ENCODE measurements at regions not wholly inside any gene's neighbourhood (a gene's known extent, or its start where the extent isn't known, plus 50 kb on each side); places are given as distances from the start of the nearest gene placed in this dataset.

DNA sequence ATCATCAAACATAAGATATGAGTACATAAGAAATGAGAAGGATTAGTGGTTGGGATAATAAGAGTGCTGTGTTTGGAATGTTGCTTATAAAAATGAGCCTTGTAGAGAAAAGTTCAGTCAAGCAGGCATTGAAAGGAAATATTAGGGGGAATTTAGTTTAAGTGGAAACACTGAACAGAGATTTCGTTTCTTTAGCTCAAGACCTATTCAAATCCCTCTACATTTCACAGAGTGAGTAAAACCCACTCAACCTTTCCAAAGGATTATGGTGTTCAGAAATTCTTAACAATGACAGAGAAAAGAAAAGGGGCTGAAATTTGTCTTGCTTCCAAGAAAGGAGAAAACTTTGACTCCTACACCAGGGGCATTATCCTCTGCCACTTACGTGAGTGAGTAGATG is 1072.4 kb upstream of the LCORL start:
- Histone ChIP-seq H2AFZ (ENCODE audit: low read depth) (no peak overlapping the region), H3K36me3 (replicated peaks in 1 of 2; ENCODE audit: control insufficient read depth in 1 of 2, insufficient read depth in 2 of 2, low read length in 1 of 2) (no peaks in the 10 kb centered on the region), H3K4me1 (ENCODE audit: control insufficient read depth in 1 of 2, insufficient read depth in 2 of 2, low read depth in 1 of 2, low read length in 1 of 2) (no peaks in the 10 kb centered on the region), H3K9me2 (no peaks in the 10 kb centered on the region), H3K9ac (no peak overlapping the region), H4K20me1 (ENCODE audit: insufficient read depth) (no peaks in the 10 kb centered on the region), H3K79me2 (ENCODE audit: insufficient read depth) (no peaks in the 10 kb centered on the region), H3F3A (replicated peaks; ENCODE audit: insufficient read depth) (no peaks in the 10 kb centered on the region), H3K27me3 (ENCODE audit: insufficient read depth) (no peaks in the 10 kb centered on the region), H3K27ac (ENCODE audit: low read depth in 2 of 2, low read length in 1 of 2) (no peak overlapping the region), H3K9me3 (no peaks in the 10 kb centered on the region), H3K4me2 (no peak overlapping the region), H3K4me3 (ENCODE audit: low read depth in 2 of 2, low read length in 1 of 2) (no peak overlapping the region)
- no peak for TF ChIP-seq JUND (IDR thresholded peaks at IDR 0.05)
- TF ChIP-seq RCOR1 (IDR thresholded peaks at IDR 0.05; ENCODE audit: low read length): no peak
- TF ChIP-seq TAF1 (IDR thresholded peaks at IDR 0.05; ENCODE audit: borderline replicate concordance, low read depth, low read length): no peak
- no peak for TF ChIP-seq EZH2phosphoT487 (IDR thresholded peaks at IDR 0.05; ENCODE audit: borderline replicate concordance, low read depth)
- TF ChIP-seq, protein P1, sequence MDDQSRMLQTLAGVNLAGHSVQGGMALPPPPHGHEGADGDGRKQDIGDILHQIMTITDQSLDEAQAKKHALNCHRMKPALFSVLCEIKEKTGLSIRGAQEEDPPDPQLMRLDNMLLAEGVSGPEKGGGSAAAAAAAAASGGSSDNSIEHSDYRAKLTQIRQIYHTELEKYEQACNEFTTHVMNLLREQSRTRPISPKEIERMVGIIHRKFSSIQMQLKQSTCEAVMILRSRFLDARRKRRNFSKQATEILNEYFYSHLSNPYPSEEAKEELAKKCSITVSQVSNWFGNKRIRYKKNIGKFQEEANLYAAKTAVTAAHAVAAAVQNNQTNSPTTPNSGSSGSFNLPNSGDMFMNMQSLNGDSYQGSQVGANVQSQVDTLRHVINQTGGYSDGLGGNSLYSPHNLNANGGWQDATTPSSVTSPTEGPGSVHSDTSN (IDR thresholded peaks at IDR 0.05): no peak
- TF ChIP-seq, protein P2, sequence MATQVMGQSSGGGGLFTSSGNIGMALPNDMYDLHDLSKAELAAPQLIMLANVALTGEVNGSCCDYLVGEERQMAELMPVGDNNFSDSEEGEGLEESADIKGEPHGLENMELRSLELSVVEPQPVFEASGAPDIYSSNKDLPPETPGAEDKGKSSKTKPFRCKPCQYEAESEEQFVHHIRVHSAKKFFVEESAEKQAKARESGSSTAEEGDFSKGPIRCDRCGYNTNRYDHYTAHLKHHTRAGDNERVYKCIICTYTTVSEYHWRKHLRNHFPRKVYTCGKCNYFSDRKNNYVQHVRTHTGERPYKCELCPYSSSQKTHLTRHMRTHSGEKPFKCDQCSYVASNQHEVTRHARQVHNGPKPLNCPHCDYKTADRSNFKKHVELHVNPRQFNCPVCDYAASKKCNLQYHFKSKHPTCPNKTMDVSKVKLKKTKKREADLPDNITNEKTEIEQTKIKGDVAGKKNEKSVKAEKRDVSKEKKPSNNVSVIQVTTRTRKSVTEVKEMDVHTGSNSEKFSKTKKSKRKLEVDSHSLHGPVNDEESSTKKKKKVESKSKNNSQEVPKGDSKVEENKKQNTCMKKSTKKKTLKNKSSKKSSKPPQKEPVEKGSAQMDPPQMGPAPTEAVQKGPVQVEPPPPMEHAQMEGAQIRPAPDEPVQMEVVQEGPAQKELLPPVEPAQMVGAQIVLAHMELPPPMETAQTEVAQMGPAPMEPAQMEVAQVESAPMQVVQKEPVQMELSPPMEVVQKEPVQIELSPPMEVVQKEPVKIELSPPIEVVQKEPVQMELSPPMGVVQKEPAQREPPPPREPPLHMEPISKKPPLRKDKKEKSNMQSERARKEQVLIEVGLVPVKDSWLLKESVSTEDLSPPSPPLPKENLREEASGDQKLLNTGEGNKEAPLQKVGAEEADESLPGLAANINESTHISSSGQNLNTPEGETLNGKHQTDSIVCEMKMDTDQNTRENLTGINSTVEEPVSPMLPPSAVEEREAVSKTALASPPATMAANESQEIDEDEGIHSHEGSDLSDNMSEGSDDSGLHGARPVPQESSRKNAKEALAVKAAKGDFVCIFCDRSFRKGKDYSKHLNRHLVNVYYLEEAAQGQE (IDR thresholded peaks at IDR 0.05; ENCODE audit: low read depth, low read length): no peak
- TF ChIP-seq GABPA (IDR thresholded peaks at IDR 0.05; ENCODE audit: low read depth): no peak
- TF ChIP-seq, protein P3, sequence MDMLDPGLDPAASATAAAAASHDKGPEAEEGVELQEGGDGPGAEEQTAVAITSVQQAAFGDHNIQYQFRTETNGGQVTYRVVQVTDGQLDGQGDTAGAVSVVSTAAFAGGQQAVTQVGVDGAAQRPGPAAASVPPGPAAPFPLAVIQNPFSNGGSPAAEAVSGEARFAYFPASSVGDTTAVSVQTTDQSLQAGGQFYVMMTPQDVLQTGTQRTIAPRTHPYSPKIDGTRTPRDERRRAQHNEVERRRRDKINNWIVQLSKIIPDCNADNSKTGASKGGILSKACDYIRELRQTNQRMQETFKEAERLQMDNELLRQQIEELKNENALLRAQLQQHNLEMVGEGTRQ (IDR thresholded peaks at IDR 0.05; ENCODE audit: borderline replicate concordance, low read depth, low read length): no peak
- no peak for TF ChIP-seq YY1 (IDR thresholded peaks at IDR 0.05; ENCODE audit: low read depth)
- TF ChIP-seq ELF1 (IDR thresholded peaks at IDR 0.05): no peak
- TF ChIP-seq MXI1 (IDR thresholded peaks at IDR 0.05; ENCODE audit: low read depth, low read length): no peak
- no peak for TF ChIP-seq EP300 (IDR thresholded peaks at IDR 0.05; ENCODE audit: borderline replicate concordance in 1 of 2, low read depth in 1 of 2, low read length in 1 of 2)
- TF ChIP-seq, protein P4, sequence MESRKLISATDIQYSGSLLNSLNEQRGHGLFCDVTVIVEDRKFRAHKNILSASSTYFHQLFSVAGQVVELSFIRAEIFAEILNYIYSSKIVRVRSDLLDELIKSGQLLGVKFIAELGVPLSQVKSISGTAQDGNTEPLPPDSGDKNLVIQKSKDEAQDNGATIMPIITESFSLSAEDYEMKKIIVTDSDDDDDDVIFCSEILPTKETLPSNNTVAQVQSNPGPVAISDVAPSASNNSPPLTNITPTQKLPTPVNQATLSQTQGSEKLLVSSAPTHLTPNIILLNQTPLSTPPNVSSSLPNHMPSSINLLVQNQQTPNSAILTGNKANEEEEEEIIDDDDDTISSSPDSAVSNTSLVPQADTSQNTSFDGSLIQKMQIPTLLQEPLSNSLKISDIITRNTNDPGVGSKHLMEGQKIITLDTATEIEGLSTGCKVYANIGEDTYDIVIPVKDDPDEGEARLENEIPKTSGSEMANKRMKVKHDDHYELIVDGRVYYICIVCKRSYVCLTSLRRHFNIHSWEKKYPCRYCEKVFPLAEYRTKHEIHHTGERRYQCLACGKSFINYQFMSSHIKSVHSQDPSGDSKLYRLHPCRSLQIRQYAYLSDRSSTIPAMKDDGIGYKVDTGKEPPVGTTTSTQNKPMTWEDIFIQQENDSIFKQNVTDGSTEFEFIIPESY (IDR thresholded peaks at IDR 0.05; ENCODE audit: borderline replicate concordance, low read depth): no peak
- TF ChIP-seq RAD21 (IDR thresholded peaks at IDR 0.05; ENCODE audit: low read length): no peak
- TF ChIP-seq SIN3A (IDR thresholded peaks at IDR 0.05; ENCODE audit: borderline replicate concordance, low read depth, low read length): no peak
- TF ChIP-seq CHD2 (IDR thresholded peaks at IDR 0.05; ENCODE audit: low read length, partially characterized antibody): no peak
- TF ChIP-seq GATA2 (CRISPR knock-in tag; IDR thresholded peaks at IDR 0.05): no peak
- TF ChIP-seq, protein P5, sequence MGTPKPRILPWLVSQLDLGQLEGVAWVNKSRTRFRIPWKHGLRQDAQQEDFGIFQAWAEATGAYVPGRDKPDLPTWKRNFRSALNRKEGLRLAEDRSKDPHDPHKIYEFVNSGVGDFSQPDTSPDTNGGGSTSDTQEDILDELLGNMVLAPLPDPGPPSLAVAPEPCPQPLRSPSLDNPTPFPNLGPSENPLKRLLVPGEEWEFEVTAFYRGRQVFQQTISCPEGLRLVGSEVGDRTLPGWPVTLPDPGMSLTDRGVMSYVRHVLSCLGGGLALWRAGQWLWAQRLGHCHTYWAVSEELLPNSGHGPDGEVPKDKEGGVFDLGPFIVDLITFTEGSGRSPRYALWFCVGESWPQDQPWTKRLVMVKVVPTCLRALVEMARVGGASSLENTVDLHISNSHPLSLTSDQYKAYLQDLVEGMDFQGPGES (IDR thresholded peaks at IDR 0.05; ENCODE audit: low read depth, low read length): no peak
- no peak for TF ChIP-seq FOXM1 (IDR thresholded peaks at IDR 0.05; ENCODE audit: low read depth)
- WGBS (ENCODE audit: low lambda C conversion rate): 32% methylated on average over 2 of the region's 2 CpGs
- POLR2A ChIA-PET: no interaction called here
- DNase-seq: no peak
- CTCF ChIA-PET: no interaction called here

Data from SK-N-SH (cell line).